Suppressor macrophage treated with lipopolysaccharide for 1 hour (primary cell): ENCODE measurements at regions not wholly inside any gene's neighbourhood (a gene's known extent, or its start where the extent isn't known, plus 50 kb on each side); places are given as distances from the start of the nearest gene placed in this dataset.

Experiments used
- DNase-seq, 3 donors: peaks; one replicate each; pipeline ENCODE4 v3.0.0-alpha.2; 2020 to 2022

GRCh38 chr20:17856837-17857605 lies 111.6 kb downstream of the SNX5 start:
- DNase-seq = no peak

GRCh38 chr20:17856024-17856564 lies 112.5 kb downstream of the SNX5 start:
- peak in 1 of 3 donors; percentile 33 for DNase-seq

- peak; percentile 40 to 54 (median 42) for DNase-seq
Observed at GRCh38 chr20:17854307-17854903, 114.2 kb downstream of the SNX5 start.

- no peak for DNase-seq
Observed at GRCh38 chr20:17852323-17852722, 116.3 kb downstream of the SNX5 start.

- DNase-seq = peak in 2 of 3 donors; percentile 43 to 45
Observed at GRCh38 chr20:17850684-17851026, 117.9 kb downstream of the SNX5 start.

- DNase-seq = peak; percentile 60 to 74 (median 65)
Observed at GRCh38 chr20:17849901-17850683, 118.5 kb downstream of the SNX5 start.

GRCh38 chr20:17849138-17849900 lies 119.3 kb downstream of the SNX5 start:
- no peak for DNase-seq

GRCh38 chr20:17848249-17849048 lies 120.1 kb downstream of the SNX5 start:
- no peak for DNase-seq

- DNase-seq = no peak
Observed at GRCh38 chr20:17845701-17846475, 122.7 kb downstream of the SNX5 start.

GRCh38 chr20:17844549-17845298 lies 123.9 kb downstream of the SNX5 start:
- DNase-seq = no peak

GRCh38 chr20:17844133-17844429 lies 124.5 kb downstream of the SNX5 start:
- DNase-seq = no peak

- peak; percentile 6 to 45 (median 25) for DNase-seq
Observed at GRCh38 chr20:17843246-17844132, 125.1 kb downstream of the SNX5 start.

GRCh38 chr20:17841751-17842215 lies 126.8 kb downstream of the SNX5 start:
- DNase-seq = no peak

- no peak for DNase-seq
Observed at GRCh38 chr20:17840423-17840822, 128.2 kb downstream of the SNX5 start.

- DNase-seq = no peak
Observed at GRCh38 chr20:17838921-17839320, 129.7 kb downstream of the SNX5 start.

GRCh38 chr20:17837179-17837578 lies 131.4 kb downstream of the SNX5 start:
- DNase-seq = no peak

- DNase-seq = no peak
Observed at GRCh38 chr20:17836303-17836861, 132.2 kb downstream of the SNX5 start.

GRCh38 chr20:17835934-17836300 lies 132.7 kb downstream of the SNX5 start:
- no peak for DNase-seq
